Spleen (tissue), 11 donors: ENCODE measurements at regions not wholly inside any gene's neighbourhood (a gene's known extent, or its start where the extent isn't known, plus 50 kb on each side); places are given as distances from the start of the nearest gene placed in this dataset.

Source experiments
- DNase-seq: peaks from one replicate; pipeline ENCODE4 v3.0.0-alpha.2; 2020
- H3K27ac ChIP-seq, 8 donors: fragments of 200-600 bp; sonication (generic) in 7 of 8; 1 replicate in 4 of 8; 2 replicates in 4 of 8; pipeline versions ENCODE4 v1.5.0 to v1.8.0; 2016 to 2021; ENCODE audit warnings: inconsistent platforms in 4 of 8, mild to moderate bottlenecking in 4 of 8, moderate library complexity in 1 of 8
- H3K27me3 ChIP-seq, 7 donors: fragments of 200-600 bp; sonication (generic) in 6 of 7; replicated peaks in 1 of 7; 1 replicate in 4 of 7; 2 replicates in 3 of 7; pipeline versions ENCODE4 v1.5.0 to v1.8.0; 2016 to 2021; ENCODE audit warnings: inconsistent platforms in 3 of 7, mild to moderate bottlenecking in 1 of 7
- H3K36me3 ChIP-seq, 6 donors: fragments of 200-600 bp; sonication (generic) in 5 of 6; 1 replicate in 4 of 6; 2 replicates in 2 of 6; pipeline versions ENCODE4 v1.5.0 to v1.8.0; 2016 to 2021; ENCODE audit warnings: inconsistent platforms in 2 of 6
- H3K4me1 ChIP-seq, 6 donors: fragments of 200-600 bp; sonication (generic) in 5 of 6; 1 replicate in 3 of 6; 2 replicates in 3 of 6; pipeline versions ENCODE4 v1.5.0 to v1.8.0; 2016 to 2021; ENCODE audit warnings: inconsistent platforms in 3 of 6
- H3K4me3 ChIP-seq, 8 donors: fragments of 200-600 bp; sonication (generic) in 7 of 8; 1 replicate in 4 of 8; 2 replicates in 4 of 8; pipeline versions ENCODE4 v1.5.0 to v1.8.0; 2016 to 2021; ENCODE audit warnings: inconsistent platforms in 4 of 8, mild to moderate bottlenecking in 4 of 8, moderate library complexity in 2 of 8
- H3K9me3 ChIP-seq, 8 donors: fragments of 200-600 bp; sonication (generic) in 7 of 8; 1 replicate in 4 of 8; 2 replicates in 4 of 8; pipeline versions ENCODE4 v1.5.0 to v1.8.0; 2016 to 2021; ENCODE audit warnings: inconsistent platforms in 4 of 8
- POLR2A ChIP-seq, 3 donors: fragments of 450-650 bp; IDR thresholded peaks; one replicate each; pipeline ENCODE4 v1.5.1; 2017; ENCODE audit warnings: antibody characterized with exemption in 3 of 3, mild to moderate bottlenecking in 1 of 3
- POLR2AphosphoS5 ChIP-seq, 3 donors: sonication (generic); formaldehyde crosslinking; IDR thresholded peaks; one replicate each; pipeline ENCODE4 v1.5.1; 2017; ENCODE audit warnings: antibody characterized with exemption in 3 of 3
- WGBS, 5 donors: extraction: QIAGEN DNeasy Blood & Tissue Kit in 3 of 5; methylation state at CpG; one replicate each; pipeline versions ENCODE4 v1.1.5 to v1.1.7; 2013 to 2018; 5-methylcytosine and 5-hydroxymethylcytosine counted together
- intact Hi-C: fragments of 100-400 bp; cut with DNase I; formaldehyde crosslinking; loops from one replicate; pipeline ENCODE4 v1.15.0; 2023; ENCODE audit warnings: low total_unique reads
- TF ChIP-seq, protein P1 (sequence below), 11 experiments: fragments of 200-600 bp in 7 of 11; fragments of 450-650 bp in 4 of 11; sonication (generic) in 4 of 11; IDR thresholded peaks in 8 of 11; conservative IDR thresholded peaks in 3 of 11; 1 replicate in 7 of 11; 2 replicates in 4 of 11; pipeline versions ENCODE4 v1.4.0 to v1.8.0; 2016 to 2021; ENCODE audit warnings: antibody characterized with exemption in 11 of 11, inconsistent platforms in 4 of 11, mild to moderate bottlenecking in 1 of 11
- donor health status: healthy with polysubstance abuse.
- donor health status: DM: no; HTN: no; CAD: no; lungs with moderate emphysema.
- donor health status: DM: no; HTN: no; CAD: no.
- donor health status: Bipolar disorder and iron deficiency.
- donor health status: healthy.
- donor health status: DM: no; HTN: no; CAD: no.
- donor health status: DM: yes; HTN: yes; CAD: no.

DNA sequence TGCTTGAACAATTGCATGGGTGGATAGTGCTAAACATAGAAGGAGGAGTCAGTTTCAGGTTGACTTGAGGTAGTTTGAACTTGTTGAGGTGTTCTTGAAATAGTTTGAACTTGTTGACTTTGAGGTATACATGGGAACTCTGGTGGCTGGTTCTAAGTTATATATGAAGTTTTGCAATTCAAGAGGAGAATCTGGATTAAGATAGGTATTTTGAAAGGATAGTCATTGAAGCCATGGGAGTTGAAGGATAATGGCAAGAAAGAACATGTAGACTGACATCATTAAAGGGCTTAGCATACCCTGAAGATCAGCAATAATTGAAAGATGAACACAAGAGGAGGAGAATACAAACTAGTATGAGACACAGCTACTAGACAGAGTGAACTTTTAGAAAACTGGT, 181.9 kb upstream of the MRPS30 start:
- DNase-seq, result no peak
- H3K4me1 ChIP-seq, result no peaks in the 10 kb centered on the region
- H3K27me3 ChIP-seq, result no peaks in the 10 kb centered on the region
- no peak overlapping the region for H3K27ac ChIP-seq
- H3K9me3 ChIP-seq, result peaks cover 0 to 8% (median 2%) of the 10 kb centered on the region in 8 donors
- TF ChIP-seq, protein P1, sequence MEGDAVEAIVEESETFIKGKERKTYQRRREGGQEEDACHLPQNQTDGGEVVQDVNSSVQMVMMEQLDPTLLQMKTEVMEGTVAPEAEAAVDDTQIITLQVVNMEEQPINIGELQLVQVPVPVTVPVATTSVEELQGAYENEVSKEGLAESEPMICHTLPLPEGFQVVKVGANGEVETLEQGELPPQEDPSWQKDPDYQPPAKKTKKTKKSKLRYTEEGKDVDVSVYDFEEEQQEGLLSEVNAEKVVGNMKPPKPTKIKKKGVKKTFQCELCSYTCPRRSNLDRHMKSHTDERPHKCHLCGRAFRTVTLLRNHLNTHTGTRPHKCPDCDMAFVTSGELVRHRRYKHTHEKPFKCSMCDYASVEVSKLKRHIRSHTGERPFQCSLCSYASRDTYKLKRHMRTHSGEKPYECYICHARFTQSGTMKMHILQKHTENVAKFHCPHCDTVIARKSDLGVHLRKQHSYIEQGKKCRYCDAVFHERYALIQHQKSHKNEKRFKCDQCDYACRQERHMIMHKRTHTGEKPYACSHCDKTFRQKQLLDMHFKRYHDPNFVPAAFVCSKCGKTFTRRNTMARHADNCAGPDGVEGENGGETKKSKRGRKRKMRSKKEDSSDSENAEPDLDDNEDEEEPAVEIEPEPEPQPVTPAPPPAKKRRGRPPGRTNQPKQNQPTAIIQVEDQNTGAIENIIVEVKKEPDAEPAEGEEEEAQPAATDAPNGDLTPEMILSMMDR (IDR thresholded peaks at IDR 0.05 in 8 of 11, conservative IDR thresholded peaks at IDR 0.05 in 3 of 11), result no peak
- TF ChIP-seq POLR2A (IDR thresholded peaks at IDR 0.05) (no peak), POLR2AphosphoS5 (IDR thresholded peaks at IDR 0.05) (no peak)
- no peaks in the 10 kb centered on the region for H3K36me3 ChIP-seq
- H3K4me3 ChIP-seq, result no peak overlapping the region
- intact Hi-C loops, result no loop called here

DNA sequence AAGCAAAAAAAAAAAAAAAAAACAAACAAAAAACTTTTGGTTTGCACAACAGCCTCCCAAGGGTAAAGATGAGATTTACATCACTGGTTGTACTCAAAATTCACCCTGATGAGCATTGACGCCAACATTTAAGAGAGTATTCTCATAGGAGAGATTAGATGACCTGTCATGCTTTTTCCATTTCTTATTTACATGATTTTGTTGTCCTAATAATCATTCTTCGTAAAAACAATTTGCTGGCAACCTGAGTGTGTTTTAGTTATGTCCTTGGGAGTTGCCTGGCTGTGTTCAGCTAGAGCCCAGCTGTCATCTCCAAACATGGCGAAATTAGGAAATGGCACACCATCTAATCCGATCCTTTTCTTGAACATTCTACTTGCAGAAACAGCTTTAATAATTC, 186.4 kb upstream of the MRPS30 start:
- no peak for DNase-seq
- H3K9me3 ChIP-seq, result peaks cover 0 to 8% (median 2%) of the 10 kb centered on the region in 8 donors
- no peak overlapping the region for H3K4me3 ChIP-seq
- H3K27me3 ChIP-seq, result no peaks in the 10 kb centered on the region
- TF ChIP-seq, protein P1 (IDR thresholded peaks at IDR 0.05 in 8 of 11, conservative IDR thresholded peaks at IDR 0.05 in 3 of 11), result no peak
- TF ChIP-seq POLR2AphosphoS5 (IDR thresholded peaks at IDR 0.05), result no peak
- TF ChIP-seq POLR2A (IDR thresholded peaks at IDR 0.05), result no peak
- WGBS, 5 donors, result 61 to 85% (median 83%) methylated on average over 4 of the region's 4 CpGs
- H3K4me1 ChIP-seq, result no peaks in the 10 kb centered on the region
- no peaks in the 10 kb centered on the region for H3K36me3 ChIP-seq
- H3K27ac ChIP-seq, result no peak overlapping the region
- intact Hi-C loops, result no loop called here

DNA sequence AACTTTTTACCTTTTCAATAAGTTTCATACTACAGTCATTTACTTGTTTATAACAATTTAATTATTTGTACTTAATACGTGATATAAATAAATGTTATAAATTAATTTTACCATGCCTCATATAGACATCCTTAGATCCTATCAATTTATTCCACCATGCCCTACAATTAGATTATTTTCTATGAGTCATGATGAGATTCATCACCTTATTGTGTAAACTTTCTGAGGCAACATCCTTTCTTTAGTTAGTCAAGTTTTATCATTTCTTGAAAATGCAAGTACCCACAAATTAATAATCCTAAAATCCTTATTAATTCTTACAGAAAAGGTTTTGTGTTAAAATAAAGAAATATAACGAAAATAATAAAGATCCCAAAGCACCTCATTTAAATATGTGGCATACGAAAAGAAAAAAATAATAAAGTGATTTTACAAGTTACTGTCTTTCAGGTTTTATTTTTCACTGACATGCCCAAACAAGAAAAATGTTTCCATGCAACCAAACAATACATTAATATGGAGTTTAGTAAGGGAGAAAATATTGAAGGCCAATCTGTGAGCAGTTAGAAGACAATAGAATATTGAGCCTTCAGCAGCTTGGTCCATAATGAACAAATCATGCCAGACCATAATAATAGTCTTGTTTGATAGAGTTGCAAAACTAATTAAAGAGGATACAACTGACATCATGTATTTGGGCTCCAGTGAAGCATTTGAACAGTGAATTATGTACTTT, 188.7 kb upstream of the MRPS30 start:
- Histone ChIP-seq H3K9me3 (peaks cover 0 to 7% (median 0%) of the 10 kb centered on the region in 8 donors), H3K27me3 (no peaks in the 10 kb centered on the region), H3K4me3 (no peak overlapping the region), H3K27ac (no peak overlapping the region), H3K36me3 (no peaks in the 10 kb centered on the region), H3K4me1 (no peaks in the 10 kb centered on the region)
- 77 to 93% (median 87%) methylated on average over 3 of the region's 3 CpGs for WGBS, 5 donors
- intact Hi-C loops, result no loop called here
- TF ChIP-seq, protein P1 (IDR thresholded peaks at IDR 0.05 in 8 of 11, conservative IDR thresholded peaks at IDR 0.05 in 3 of 11), result no peak
- no peak for TF ChIP-seq POLR2AphosphoS5 (IDR thresholded peaks at IDR 0.05)
- TF ChIP-seq POLR2A (IDR thresholded peaks at IDR 0.05), result no peak
- DNase-seq, result no peak

DNA sequence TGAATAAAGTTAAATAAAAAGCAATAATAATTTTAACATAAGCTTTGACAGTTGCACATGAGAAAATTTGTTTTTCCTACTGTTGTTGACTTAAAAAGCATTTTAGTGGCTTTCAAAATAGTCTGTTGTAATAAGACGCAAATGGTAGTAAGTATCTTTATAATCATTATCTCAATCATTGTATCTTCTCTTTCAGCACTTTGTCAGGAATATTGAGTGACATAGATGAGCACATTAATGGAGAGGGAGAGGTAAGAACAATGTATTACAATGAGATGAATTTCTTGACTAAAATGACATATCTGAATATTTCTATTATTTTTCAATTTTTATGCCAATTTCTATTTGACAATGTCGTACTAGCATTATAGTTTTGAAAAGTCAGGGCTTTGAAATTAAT, 193.9 kb upstream of the MRPS30 start:
- Histone ChIP-seq H3K27ac (no peak overlapping the region), H3K4me1 (no peaks in the 10 kb centered on the region), H3K4me3 (no peak overlapping the region), H3K36me3 (no peaks in the 10 kb centered on the region), H3K9me3 (no peaks in the 10 kb centered on the region), H3K27me3 (no peaks in the 10 kb centered on the region)
- 82 to 90% (median 85%) methylated on average over 2 of the region's 2 CpGs for WGBS, 5 donors
- TF ChIP-seq, protein P1 (IDR thresholded peaks at IDR 0.05 in 8 of 11, conservative IDR thresholded peaks at IDR 0.05 in 3 of 11), result no peak
- TF ChIP-seq POLR2AphosphoS5 (IDR thresholded peaks at IDR 0.05) (no peak), POLR2A (IDR thresholded peaks at IDR 0.05) (no peak)
- no peak for DNase-seq
- intact Hi-C loops, result no loop called here
